Stimulated activated CD4-positive, alpha-beta T cell treated with anti-CD3 and anti-CD28 coated beads, Interleukin-2, amount 100 ng/mL, for 48 hours (primary cell): ENCODE measurements at regions not wholly inside any gene's neighbourhood (a gene's known extent, or its start where the extent isn't known, plus 50 kb on each side); places are given as distances from the start of the nearest gene placed in this dataset.
A peak's percentile ranks its signal among the peaks of the same experiment; 100 is the strongest.
"Not testable (repeated sequence)": the region's sequence is repeated elsewhere in the genome, so short reads cannot be mapped to it uniquely, and the experiment has no call there.

ENCODE experiments used
- DNase-seq, 2 donors: peaks; one replicate each; pipeline ENCODE4 v3.0.0-alpha.2; 2020

DNA sequence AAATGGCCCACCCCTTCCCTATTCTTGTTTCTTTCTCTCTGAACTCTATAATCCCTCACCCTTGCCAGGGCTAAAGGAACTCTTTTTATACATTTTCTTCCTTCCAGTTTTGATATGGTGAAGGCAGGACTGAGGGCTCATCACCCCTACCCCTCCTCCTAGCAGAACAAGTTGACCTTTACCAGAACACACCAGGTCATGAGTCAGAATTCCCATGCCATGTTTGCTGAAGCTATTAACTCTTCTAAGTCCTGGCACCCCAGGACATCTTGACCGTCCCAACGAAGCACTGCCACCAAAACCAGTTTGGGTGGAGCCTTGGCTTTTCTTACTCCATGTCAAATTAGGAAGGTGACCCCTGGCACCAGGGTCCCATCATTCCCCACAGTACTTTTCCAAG is 57.5 kb upstream of the DYNLT3 start:
- DNase-seq = no peak

DNA sequence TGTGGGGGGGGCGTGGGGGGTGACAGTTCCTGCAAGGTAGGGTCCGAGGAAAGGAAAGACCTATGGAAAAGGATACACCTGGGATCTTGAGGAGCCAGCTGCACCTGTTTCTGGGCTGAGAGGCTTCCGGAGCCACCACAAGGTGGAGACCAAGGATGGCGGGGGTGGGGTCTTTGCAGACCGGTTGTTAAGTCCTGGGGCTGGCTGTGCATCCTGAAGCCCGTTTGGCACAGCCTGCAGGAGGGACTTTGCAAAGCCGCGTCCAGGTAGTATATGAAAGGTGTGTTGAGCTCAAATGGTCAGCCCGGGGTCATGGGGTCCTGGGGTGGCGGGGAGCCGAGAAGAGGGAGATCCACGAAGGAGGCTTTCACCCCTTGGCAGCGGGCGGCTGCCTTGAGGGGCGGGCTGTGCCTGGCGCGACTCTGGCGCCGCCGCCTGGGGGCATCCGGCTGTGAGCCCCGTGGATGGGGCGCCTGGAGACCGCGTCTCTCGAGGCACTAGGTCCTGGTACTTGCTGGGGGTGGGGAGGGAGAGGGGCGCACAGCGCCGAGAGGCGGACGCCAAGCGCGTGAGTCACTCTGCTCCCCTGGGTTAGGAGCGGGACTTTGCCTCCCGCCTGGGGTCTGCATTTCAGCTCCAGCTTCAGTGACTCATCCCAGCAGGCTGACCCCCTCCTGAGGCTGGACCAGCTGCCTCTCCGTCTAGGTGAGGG is 58.2 kb upstream of the DYNLT3 start:
- peak in 1 of 2 donors; percentile 3 for DNase-seq

DNA sequence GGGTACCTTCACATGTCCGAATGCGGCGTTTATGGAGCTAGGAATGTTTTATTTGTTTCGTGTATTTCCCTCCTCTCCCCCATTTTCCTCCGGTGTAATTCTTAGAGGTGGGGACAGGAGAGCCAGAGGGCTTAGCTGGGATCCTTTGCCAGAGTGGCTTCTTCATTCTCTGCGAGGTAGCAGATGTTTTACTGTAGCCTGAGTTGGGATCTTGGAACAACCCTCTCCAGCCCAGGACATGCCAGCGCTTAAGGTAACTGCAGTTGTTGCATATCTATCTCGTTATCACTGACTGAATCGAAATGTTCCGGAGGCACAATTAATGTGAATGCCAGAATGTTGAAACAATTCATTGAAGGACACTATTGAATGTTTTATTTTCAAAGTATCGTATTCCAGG is 59.0 kb upstream of the DYNLT3 start:
- DNase-seq = no peak

GRCh38 chrX:37910186-37910585 is 62.8 kb upstream of the DYNLT3 start:
- no peak for DNase-seq

GRCh38 chrX:37912304-37912703 is 64.9 kb upstream of the DYNLT3 start:
- DNase-seq = no peak

GRCh38 chrX:37912777-37913176 is 65.4 kb upstream of the DYNLT3 start:
- no peak for DNase-seq

DNA sequence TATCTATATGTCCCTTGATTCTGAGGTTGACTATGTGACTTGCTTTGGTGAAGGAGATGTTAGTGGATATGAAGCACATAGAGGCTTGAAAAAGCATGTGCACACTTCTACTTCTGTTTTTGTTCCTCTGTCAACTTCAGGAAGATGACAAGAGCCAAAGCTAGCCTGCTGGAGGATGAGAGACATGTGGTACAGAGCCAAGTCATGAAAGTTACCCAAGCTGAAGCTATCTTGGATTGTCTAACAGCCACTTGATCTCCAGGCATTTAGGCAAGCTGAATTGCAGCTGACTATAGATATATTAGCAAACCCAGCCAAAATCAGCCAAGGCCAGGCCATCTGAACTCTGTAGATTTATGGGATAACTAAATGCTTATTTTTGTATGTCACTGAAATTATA is 70.8 kb upstream of the DYNLT3 start:
- no peak for DNase-seq

- DNase-seq = no peak
Observed at GRCh38 chrX:37918703-37919102, 71.3 kb upstream of the DYNLT3 start.

- no peak for DNase-seq
Observed at GRCh38 chrX:37921758-37922157, 74.4 kb upstream of the DYNLT3 start.

DNA sequence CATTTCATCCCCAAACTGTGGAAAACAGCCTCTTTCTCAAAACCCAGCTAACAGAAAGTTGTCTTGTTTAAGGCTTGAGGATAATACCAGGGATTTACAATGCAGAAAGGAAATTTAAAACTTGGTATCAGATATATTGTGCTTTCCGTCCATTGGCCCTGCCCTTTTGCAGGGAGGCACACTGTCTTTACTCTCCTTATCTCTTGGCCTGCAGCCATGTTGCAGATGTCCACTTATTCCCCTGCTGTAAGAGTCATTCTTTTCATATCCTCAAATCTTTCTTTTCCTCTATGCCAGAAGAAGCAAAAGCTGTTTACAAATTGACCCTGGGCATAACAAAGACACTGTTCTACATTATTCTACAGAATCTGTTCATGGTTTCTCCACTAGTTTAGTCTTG is 75.6 kb upstream of the DYNLT3 start:
- DNase-seq = no peak

DNA sequence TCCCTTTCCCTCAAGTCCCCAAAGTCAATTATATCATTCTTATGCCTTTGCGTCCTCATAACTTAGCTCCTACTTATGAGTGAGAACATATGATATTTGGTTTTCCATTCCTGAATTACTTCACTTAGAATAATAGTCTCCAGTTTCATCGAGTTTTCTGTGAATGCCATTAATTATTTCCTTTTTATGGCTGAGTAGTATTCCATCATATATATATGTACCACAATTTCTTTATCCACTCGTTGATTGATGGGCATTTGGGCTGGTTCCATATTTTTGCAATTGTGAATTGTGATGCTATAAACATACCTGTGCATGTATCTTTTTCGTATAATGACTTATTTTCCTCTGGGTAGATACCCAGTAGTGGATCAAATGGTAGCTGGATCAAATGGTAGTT is 78.4 kb upstream of the DYNLT3 start:
- DNase-seq = not testable (repeated sequence)

DNA sequence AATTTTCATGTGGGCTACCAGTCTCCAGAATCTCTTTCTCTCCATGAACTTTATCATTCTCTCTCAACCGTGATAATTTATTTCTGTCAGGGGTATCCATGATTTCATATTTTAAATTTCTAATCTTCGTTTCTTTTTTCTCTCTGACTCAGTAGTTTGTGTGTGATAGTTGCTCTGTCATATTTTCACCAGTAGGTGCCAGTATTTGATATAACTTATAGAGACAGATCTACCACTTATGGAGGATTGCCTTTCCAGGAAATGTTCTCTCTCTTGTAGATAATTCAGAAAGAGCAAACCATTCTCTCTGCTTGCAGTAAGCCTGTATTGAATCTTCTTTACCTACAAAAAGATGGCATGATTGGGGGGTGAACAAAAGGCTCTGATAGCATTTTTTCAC is 79.3 kb upstream of the DYNLT3 start:
- DNase-seq = no peak

DNA sequence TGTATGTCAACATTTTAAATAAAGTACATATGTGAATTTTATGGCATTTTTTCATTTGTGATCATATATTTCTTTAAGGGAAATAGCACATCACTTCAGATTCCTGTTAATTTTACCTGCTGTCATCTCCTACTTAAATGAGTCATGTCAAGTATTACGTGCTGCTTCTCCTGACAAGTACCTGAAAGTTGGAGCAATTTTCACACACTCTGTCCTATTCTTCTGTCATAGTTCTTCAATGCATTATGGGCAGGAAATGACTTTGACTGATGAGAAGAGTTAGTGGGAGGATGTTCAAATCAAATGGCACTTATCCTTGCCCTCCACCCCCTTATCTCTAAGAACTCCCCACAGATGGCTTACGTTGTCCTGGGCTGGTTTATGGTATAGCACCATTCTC is 64.2 kb upstream of the SYTL5 start:
- no peak for DNase-seq

DNA sequence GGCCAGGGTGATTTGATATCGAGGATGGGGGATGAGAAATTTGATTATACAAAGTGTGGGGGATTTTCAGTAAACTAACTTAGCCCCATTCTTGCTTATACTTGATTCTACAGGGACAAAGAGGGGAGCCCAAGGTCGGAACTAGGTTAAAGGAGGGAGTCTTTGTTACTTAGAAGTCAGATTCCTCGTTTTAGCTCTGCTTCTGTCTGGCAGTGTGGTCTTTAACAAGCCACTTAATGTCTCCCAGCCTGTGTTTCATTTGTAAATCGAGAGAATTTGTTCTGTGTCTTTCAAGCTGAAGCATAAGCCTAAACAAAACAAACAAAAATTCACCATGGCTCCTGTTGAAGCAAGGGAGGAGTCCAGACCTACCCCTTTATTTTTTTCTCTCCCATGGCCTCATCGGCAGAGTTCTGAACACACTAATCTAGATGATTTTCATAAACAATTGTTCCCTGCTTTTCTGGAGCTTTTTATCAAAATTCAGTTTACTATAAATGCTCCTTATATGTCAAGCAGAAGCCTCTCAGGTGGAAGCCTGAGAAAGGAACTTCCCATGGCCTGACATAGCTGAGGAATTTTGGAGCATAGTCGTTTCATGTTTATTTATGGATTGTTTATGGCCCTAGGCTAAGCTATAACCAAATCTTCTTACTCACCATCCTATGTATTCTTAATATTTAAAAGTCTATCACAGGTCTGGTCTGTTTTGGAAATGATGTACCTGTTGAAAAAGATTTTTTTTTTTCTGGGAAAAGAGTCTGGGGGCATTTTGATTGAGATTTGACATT is 62.6 kb upstream of the SYTL5 start:
- no peak for DNase-seq

DNA sequence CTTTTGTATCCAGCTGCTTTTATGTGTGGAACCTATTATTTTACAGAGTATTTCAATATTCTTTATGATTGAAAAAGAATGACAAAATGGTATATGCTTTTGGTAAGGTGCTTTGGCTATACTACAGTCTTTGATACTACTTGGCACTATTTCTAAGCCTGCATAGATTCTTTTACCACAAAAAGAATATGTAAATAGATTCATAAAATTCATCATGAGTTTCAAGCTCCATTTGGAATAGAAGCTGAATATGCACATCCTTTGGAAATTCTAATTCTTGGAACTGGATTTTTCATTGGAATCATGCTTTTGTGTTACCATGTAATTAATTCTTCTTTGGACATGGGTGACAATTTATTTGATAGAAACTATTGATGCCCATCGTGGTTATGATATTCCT is 60.2 kb upstream of the SYTL5 start:
- no peak for DNase-seq

- no peak for DNase-seq
Observed at GRCh38 chrX:37955273-37955672, 51.1 kb upstream of the SYTL5 start.

GRCh38 chrX:37956223-37956622 is 50.1 kb upstream of the SYTL5 start:
- DNase-seq = no peak
